ENCODE measurements at regions not wholly inside any gene's neighbourhood (a gene's known extent, or its start where the extent isn't known, plus 50 kb on each side); places are given as distances from the start of the nearest gene placed in this dataset.

DNA sequence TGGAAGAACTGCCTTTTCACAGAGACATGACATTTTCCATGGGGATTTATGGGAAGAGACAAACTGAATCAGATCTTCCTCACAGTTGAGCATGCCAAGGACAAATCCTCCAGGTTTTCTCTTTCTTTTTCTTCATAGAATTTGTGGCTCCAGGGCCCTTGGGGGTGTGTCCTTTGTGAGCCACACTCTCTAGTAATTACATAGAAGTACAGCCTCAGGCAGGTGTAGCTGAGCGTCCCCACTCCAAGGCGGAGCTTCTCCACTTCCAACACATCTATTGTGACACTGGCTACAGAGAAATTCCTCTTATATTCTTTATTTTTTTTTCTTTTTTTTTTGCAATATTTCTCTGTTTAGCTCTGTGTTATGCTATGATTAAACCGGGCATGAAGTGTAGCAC, 420.5 kb upstream of the CD180 start:
- peaks cover 11% of the 10 kb centered on the region for H3K4me1 ChIP-seq (ENCODE audit: control insufficient read depth, extremely low read depth, insufficient read depth, low read length)
- TF ChIP-seq, protein P1, sequence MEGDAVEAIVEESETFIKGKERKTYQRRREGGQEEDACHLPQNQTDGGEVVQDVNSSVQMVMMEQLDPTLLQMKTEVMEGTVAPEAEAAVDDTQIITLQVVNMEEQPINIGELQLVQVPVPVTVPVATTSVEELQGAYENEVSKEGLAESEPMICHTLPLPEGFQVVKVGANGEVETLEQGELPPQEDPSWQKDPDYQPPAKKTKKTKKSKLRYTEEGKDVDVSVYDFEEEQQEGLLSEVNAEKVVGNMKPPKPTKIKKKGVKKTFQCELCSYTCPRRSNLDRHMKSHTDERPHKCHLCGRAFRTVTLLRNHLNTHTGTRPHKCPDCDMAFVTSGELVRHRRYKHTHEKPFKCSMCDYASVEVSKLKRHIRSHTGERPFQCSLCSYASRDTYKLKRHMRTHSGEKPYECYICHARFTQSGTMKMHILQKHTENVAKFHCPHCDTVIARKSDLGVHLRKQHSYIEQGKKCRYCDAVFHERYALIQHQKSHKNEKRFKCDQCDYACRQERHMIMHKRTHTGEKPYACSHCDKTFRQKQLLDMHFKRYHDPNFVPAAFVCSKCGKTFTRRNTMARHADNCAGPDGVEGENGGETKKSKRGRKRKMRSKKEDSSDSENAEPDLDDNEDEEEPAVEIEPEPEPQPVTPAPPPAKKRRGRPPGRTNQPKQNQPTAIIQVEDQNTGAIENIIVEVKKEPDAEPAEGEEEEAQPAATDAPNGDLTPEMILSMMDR (optimal IDR thresholded peaks at IDR 0.05 in 1 of 3, IDR thresholded peaks at IDR 0.05 in 1 of 3, conservative IDR thresholded peaks at IDR 0.05 in 1 of 3; ENCODE audit: extremely low read depth in 1 of 3, insufficient read depth in 2 of 3, low read length in 3 of 3) = no peak
- TF ChIP-seq EZH2 (IDR thresholded peaks at IDR 0.05; ENCODE audit: low read length) = no peak
- H3K27ac ChIP-seq (ENCODE audit: control insufficient read depth, insufficient read depth, low read length) = no peak overlapping the region
- no peak overlapping the region for H3K4me3 ChIP-seq (ENCODE audit: control insufficient read depth in 2 of 3, extremely low read depth in 1 of 3, insufficient read depth in 2 of 3, low read depth in 1 of 3, low read length in 3 of 3)
- H3K79me2 ChIP-seq (ENCODE audit: control insufficient read depth, insufficient read depth, low read length) = no peaks in the 10 kb centered on the region
- no peak overlapping the region for H3K4me2 ChIP-seq (ENCODE audit: control insufficient read depth, extremely low read depth, insufficient read depth, low read depth, low read length)
- dilution Hi-C loops (cut with MboI; ENCODE audit: extremely low pct_ligation_motif_present, low sequenced_read_pairs) = no loop called here
- H3K9ac ChIP-seq (ENCODE audit: control insufficient read depth, extremely low read depth, insufficient read depth, low read length) = no peak overlapping the region
- no peaks in the 10 kb centered on the region for H3K27me3 ChIP-seq (ENCODE audit: control insufficient read depth, extremely low read depth, insufficient read depth, low read length)
- no peak for FAIRE-seq
- H4K20me1 ChIP-seq (ENCODE audit: control insufficient read depth, extremely low read depth, insufficient read depth, low read length) = no peaks in the 10 kb centered on the region
- H3K36me3 ChIP-seq (ENCODE audit: control insufficient read depth in 2 of 2, extremely low read depth in 1 of 2, insufficient read depth in 2 of 2, low read length in 2 of 2) = no peaks in the 10 kb centered on the region
- no peaks in the 10 kb centered on the region for H3K9me1 ChIP-seq (ENCODE audit: control insufficient read depth, extremely low read depth, insufficient read depth, low read length)
- no peak for DNase-seq (ENCODE audit: low read depth, low spot score)
- no peaks in the 10 kb centered on the region for H3K9me3 ChIP-seq (ENCODE audit: control insufficient read depth, low read depth, low read length)
- H2AFZ ChIP-seq (ENCODE audit: control insufficient read depth, low read length) = no peak overlapping the region

DNA sequence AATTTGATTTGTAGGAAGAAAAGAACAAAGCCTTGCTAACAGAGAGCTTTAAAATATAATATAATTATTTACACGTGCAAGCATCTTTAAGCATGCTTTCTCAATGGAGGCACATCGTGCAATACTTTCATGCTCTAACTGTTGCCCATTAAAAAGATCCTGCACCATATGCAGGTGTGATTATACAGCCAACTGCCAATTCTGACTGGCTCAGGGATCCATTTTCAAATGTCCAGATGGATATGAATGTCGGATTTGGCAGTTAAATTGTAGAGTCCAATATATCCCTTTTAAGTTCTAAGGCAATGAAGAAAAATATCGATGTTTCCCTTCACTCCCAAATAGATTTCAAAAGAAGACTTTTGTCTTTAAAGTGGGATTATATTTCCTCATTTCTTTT, 416.4 kb upstream of the CD180 start:
- no peak overlapping the region for H3K27ac ChIP-seq (ENCODE audit: control insufficient read depth, insufficient read depth, low read length)
- no peak for TF ChIP-seq EZH2 (IDR thresholded peaks at IDR 0.05; ENCODE audit: low read length)
- TF ChIP-seq, protein P1 (optimal IDR thresholded peaks at IDR 0.05 in 1 of 3, IDR thresholded peaks at IDR 0.05 in 1 of 3, conservative IDR thresholded peaks at IDR 0.05 in 1 of 3; ENCODE audit: extremely low read depth in 1 of 3, insufficient read depth in 2 of 3, low read length in 3 of 3) = no peak
- no peaks in the 10 kb centered on the region for H3K4me1 ChIP-seq (ENCODE audit: control insufficient read depth, extremely low read depth, insufficient read depth, low read length)
- no peak overlapping the region for H3K9ac ChIP-seq (ENCODE audit: control insufficient read depth, extremely low read depth, insufficient read depth, low read length)
- no peaks in the 10 kb centered on the region for H3K9me1 ChIP-seq (ENCODE audit: control insufficient read depth, extremely low read depth, insufficient read depth, low read length)
- no peaks in the 10 kb centered on the region for H3K36me3 ChIP-seq (ENCODE audit: control insufficient read depth in 2 of 2, extremely low read depth in 1 of 2, insufficient read depth in 2 of 2, low read length in 2 of 2)
- no peak overlapping the region for H3K4me3 ChIP-seq (ENCODE audit: control insufficient read depth in 2 of 3, extremely low read depth in 1 of 3, insufficient read depth in 2 of 3, low read depth in 1 of 3, low read length in 3 of 3)
- H3K27me3 ChIP-seq (ENCODE audit: control insufficient read depth, extremely low read depth, insufficient read depth, low read length) = no peaks in the 10 kb centered on the region
- DNase-seq (ENCODE audit: low read depth, low spot score) = no peak
- no peaks in the 10 kb centered on the region for H3K9me3 ChIP-seq (ENCODE audit: control insufficient read depth, low read depth, low read length)
- no peaks in the 10 kb centered on the region for H3K79me2 ChIP-seq (ENCODE audit: control insufficient read depth, insufficient read depth, low read length)
- no peak for FAIRE-seq
- no peak overlapping the region for H2AFZ ChIP-seq (ENCODE audit: control insufficient read depth, low read length)
- H4K20me1 ChIP-seq (ENCODE audit: control insufficient read depth, extremely low read depth, insufficient read depth, low read length) = no peaks in the 10 kb centered on the region
- no peak overlapping the region for H3K4me2 ChIP-seq (ENCODE audit: control insufficient read depth, extremely low read depth, insufficient read depth, low read depth, low read length)
- dilution Hi-C loops (cut with MboI; ENCODE audit: extremely low pct_ligation_motif_present, low sequenced_read_pairs) = no loop called here
